Stimulated activated CD4-positive, alpha-beta T cell treated with anti-CD3 and anti-CD28 coated beads, Interleukin-2, amount 100 ng/mL, for 24 hours (primary cell): ENCODE measurements at regions not wholly inside any gene's neighbourhood (a gene's known extent, or its start where the extent isn't known, plus 50 kb on each side); places are given as distances from the start of the nearest gene placed in this dataset.

Source experiments
- DNase-seq, 2 donors: peaks; one replicate each; pipeline ENCODE4 v3.0.0-alpha.2; 2020

DNA sequence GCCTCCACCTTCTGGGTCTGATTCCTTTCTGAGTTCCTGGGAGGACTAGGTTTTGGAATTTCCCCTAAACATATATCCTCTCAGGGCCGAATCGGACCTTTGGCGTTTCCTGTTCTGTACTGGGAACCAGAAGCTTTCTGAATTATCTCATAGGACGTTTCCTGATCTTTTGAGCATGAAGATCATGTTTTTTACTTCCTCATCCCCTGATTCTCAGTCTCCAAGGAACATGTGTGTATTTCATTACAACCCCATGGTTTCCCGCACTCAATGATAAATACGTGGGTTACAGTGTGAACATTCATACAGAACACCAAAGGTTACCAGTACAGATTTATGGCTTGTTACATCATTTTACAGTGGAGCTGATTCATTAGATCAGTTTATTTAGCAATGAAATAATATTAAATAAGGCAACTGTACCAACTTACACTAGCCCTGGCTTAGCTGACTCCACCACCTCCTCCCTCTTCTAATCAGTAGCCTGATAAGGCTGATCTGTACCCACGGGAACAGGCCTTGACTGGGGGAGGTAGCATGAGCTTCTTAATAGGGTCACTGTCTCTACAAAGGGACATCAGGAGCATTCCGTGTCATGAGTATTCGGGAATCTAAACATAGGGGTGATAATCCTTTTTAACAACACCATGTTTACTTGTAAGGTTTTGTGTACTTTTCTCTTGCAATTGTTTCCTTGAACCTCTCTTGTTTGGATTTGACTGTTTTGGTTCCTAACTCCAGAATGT lies 57.8 kb upstream of the ERRFI1 start:
- DNase-seq, result no peak

DNA sequence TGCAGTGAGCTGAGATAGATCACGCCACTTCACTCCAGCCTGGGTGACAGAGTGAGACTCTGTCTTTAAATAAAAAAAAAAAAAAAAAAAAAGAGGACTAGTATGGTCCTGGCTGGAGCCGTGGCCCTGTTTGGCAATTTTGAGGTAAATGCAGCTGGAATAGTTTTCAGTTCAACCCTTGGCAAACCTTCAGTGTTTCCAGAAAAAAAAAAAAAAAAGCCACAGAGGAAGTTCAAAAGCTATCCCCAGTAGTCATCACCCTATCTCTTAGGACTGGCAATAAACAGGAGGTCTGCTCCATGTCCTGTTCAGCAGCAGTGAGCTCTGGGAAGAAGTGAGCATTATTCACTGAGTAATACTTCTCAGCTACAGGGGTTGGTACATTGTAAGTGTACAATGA lies 56.8 kb upstream of the ERRFI1 start:
- no peak for DNase-seq

DNA sequence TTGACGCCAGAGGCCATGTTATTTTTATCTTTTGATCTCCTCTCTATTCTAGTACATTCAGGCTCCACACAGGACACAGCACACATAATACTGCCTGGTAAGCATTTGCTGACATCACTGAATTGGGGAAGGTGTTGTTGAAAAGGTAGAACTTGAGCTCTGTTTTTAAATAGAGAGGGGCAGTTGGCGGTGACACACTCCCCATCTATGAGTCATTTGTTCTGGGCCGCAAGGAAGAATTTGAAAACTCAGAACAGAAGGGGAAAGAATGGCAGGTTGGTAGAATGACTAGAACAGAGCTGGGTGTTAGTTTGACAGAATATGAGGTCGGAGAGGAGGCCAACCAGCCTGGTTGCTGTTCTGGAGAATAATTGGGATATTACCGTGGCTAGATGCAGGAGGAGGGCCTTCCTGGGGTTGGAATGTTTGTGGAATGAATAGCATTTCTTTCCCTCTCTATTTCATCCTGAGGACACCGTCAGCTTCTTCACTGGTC lies 52.1 kb upstream of the ERRFI1 start:
- no peak for DNase-seq

DNA sequence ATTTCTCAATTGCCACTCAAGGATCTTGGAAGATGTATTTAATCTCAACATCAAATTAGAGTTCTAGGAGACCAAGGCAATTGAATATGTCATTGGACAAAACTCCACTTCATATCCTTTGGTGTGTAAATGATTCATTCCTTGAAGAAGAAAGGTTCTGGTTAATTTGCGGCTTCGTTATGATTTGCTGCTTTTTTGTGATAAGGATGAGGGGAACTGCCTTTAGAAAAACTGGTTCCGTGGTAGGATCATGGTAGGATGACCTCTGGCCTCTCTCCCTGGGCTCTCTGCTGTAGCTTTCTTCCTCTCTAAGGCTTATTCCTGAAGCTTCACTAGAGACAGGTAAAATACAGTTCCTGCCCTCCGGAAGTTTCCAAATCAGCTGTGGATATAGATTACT lies 51.5 kb upstream of the ERRFI1 start:
- no peak for DNase-seq

DNA sequence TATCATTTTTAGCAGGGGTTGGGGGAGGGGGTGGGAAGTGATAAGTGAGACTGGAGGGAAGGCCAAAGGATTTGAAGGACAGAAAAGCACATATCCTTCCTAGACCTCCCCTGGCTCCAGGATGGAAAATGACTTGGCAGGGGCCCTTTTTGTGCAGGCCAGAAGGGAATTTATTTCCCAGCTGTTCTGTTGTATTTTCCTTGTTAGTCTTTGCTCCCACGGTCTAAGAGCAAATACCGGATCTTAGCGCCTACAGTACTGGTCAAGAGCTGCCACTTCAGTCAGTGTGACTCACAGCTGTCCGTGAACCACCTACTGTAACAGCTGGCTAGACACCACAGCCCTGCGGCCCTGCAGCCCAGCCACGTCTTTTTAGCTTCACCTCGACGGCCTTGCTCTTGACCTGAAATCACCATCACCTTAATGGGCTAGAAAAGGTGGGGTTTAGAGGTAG lies 51.0 kb upstream of the ERRFI1 start:
- no peak for DNase-seq

DNA sequence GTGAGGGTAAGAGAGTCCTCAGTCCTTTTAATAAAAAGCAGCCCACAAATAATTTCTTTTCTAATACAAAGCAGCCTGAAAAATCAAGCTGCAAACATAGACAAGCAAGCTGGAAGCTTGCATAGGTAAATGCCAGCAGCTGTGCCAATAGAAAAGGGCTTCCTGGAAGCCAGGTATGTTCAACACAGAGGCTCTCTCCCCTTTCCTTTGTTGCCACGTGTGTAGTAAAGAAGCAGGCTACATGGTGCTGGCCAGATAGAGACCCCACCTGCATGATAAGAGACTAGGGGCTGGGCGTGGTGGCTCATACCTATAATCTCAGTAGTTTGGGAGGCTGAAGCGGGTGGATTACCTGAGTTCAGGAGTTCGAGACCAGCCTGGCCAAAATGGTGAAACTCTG lies 50.1 kb upstream of the ERRFI1 start:
- DNase-seq, result no peak
